ENCODE measurements at regions not wholly inside any gene's neighbourhood (a gene's known extent, or its start where the extent isn't known, plus 50 kb on each side); places are given as distances from the start of the nearest gene placed in this dataset.

DNA sequence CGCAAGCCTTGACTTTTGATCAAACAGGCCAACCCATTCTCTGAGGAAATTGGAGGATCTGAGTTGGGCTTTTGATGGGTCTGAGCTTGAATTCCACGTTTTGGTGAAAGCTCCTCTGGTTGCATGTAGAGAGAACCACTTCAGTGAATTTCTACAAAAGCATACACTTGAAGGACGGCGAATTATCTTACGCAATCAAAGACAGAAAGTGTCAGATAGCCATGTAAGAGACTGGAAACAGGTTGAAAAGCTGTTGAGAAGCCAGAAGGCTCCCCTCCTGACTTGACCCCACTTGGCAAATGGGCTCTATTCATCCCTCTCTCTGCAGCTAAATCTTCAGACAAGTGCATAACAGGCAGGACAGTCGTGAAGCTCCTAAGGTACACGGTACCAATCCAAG is 809.1 kb downstream of the BCL11B start:
- H3F3A ChIP-seq (ENCODE audit: insufficient read depth) = no peaks in the 10 kb centered on the region
- H3K4me3 ChIP-seq = no peak overlapping the region
- no peak for DNase-seq
- no peak overlapping the region for H3K9ac ChIP-seq
- no peaks in the 10 kb centered on the region for H3K4me1 ChIP-seq (ENCODE audit: insufficient read depth)
- no peaks in the 10 kb centered on the region for H3K27me3 ChIP-seq (replicated peaks; ENCODE audit: insufficient read depth)
- H4K20me1 ChIP-seq (ENCODE audit: insufficient read depth) = no peaks in the 10 kb centered on the region
- no peak overlapping the region for H3K27ac ChIP-seq
- no peaks in the 10 kb centered on the region for H3K9me2 ChIP-seq (ENCODE audit: insufficient read depth)
- 51 to 52% methylated on average over 7 of the region's 7 CpGs for WGBS, 2 experiments (ENCODE audit: low coverage in 1 of 2, low lambda C conversion rate in 2 of 2, missing lambda C conversion rate in 2 of 2)
- H2AFZ ChIP-seq = no peak overlapping the region
- no peaks in the 10 kb centered on the region for H3K36me3 ChIP-seq (ENCODE audit: low read depth)
- no peaks in the 10 kb centered on the region for H3K79me2 ChIP-seq (ENCODE audit: insufficient read depth)
- no peak for TF ChIP-seq EZH2phosphoT487 (IDR thresholded peaks at IDR 0.05; ENCODE audit: insufficient read depth, low read depth)
- TF ChIP-seq EZH2 (IDR thresholded peaks at IDR 0.05; ENCODE audit: insufficient read depth, poor library complexity, severe bottlenecking) = no peak
- no peak overlapping the region for H3K4me2 ChIP-seq (ENCODE audit: unreplicated experiment)
- H3K9me3 ChIP-seq (ENCODE audit: low read depth) = no peaks in the 10 kb centered on the region
- in situ Hi-C loops (cut with MboI) = no loop called here

DNA sequence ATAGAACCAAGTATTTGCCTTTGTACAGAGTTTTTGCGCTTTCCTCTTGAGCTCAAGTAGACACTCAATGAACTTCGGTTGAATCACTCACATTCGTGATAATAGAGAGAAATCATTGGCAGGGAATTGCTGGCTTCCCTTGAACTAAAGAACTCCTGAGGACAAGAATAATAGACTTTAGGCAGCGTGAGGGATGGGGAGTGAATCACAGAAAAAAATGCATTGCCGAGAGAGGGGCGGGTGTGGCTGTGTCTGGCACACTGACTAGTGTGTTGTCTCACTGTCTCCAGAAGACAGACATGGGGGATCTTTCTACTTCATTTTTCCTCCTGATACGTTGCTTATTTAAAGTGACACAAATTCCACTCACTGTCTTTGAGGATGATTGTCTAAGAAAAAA is 805.2 kb downstream of the BCL11B start:
- Histone ChIP-seq H3K36me3 (ENCODE audit: low read depth) (no peaks in the 10 kb centered on the region), H3K27me3 (replicated peaks; ENCODE audit: insufficient read depth) (no peaks in the 10 kb centered on the region), H3K4me1 (ENCODE audit: insufficient read depth) (no peaks in the 10 kb centered on the region), H3K79me2 (ENCODE audit: insufficient read depth) (no peaks in the 10 kb centered on the region), H4K20me1 (ENCODE audit: insufficient read depth) (no peaks in the 10 kb centered on the region), H3K9me3 (ENCODE audit: low read depth) (no peaks in the 10 kb centered on the region), H3K27ac (no peak overlapping the region), H3K9me2 (ENCODE audit: insufficient read depth) (no peaks in the 10 kb centered on the region), H3K9ac (no peak overlapping the region), H3K4me3 (no peak overlapping the region), H3F3A (ENCODE audit: insufficient read depth) (no peaks in the 10 kb centered on the region), H3K4me2 (ENCODE audit: unreplicated experiment) (no peak overlapping the region), H2AFZ (no peak overlapping the region)
- in situ Hi-C loops (cut with MboI) = no loop called here
- WGBS, 2 experiments (ENCODE audit: low coverage in 1 of 2, low lambda C conversion rate in 2 of 2, missing lambda C conversion rate in 2 of 2) = 3 to 4% methylated on average over 7 of the region's 7 CpGs
- TF ChIP-seq EZH2phosphoT487 (IDR thresholded peaks at IDR 0.05; ENCODE audit: insufficient read depth, low read depth) = no peak
- no peak for TF ChIP-seq EZH2 (IDR thresholded peaks at IDR 0.05; ENCODE audit: insufficient read depth, poor library complexity, severe bottlenecking)
- peak; percentile 15 for DNase-seq

DNA sequence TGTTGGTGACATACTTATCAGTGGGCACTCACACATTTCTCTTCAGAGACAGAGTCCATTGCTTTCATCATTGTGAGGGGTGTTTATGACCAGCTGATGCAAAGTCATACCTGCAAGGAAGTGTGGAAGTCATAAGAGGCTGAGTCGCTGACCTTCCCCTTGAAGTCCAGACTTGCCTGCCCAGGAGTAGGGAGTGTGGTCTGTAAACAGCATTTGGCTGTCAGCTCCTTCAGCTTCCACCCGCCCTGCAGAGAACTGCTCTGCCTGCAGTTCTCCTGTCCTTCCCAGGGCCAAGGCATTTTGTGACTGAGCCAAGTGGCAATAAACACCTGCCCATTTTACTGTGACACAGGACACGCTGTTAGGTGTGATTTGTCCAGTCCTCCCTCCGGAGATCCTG is 801.3 kb downstream of the BCL11B start:
- no peaks in the 10 kb centered on the region for H4K20me1 ChIP-seq (ENCODE audit: insufficient read depth)
- no peak overlapping the region for H3K4me2 ChIP-seq (ENCODE audit: unreplicated experiment)
- no peaks in the 10 kb centered on the region for H3K9me2 ChIP-seq (ENCODE audit: insufficient read depth)
- WGBS, 2 experiments (ENCODE audit: low coverage in 1 of 2, low lambda C conversion rate in 2 of 2, missing lambda C conversion rate in 2 of 2) = 39 to 46% methylated on average over 4 of the region's 4 CpGs
- no peaks in the 10 kb centered on the region for H3K79me2 ChIP-seq (ENCODE audit: insufficient read depth)
- H3K27ac ChIP-seq = no peak overlapping the region
- H3K27me3 ChIP-seq (replicated peaks; ENCODE audit: insufficient read depth) = no peaks in the 10 kb centered on the region
- H2AFZ ChIP-seq = no peak overlapping the region
- in situ Hi-C loops (cut with MboI) = no loop called here
- H3K36me3 ChIP-seq (ENCODE audit: low read depth) = no peaks in the 10 kb centered on the region
- no peaks in the 10 kb centered on the region for H3K4me1 ChIP-seq (ENCODE audit: insufficient read depth)
- DNase-seq = no peak
- TF ChIP-seq EZH2phosphoT487 (IDR thresholded peaks at IDR 0.05; ENCODE audit: insufficient read depth, low read depth) (no peak), EZH2 (IDR thresholded peaks at IDR 0.05; ENCODE audit: insufficient read depth, poor library complexity, severe bottlenecking) (no peak)
- no peak overlapping the region for H3K4me3 ChIP-seq
- no peaks in the 10 kb centered on the region for H3K9me3 ChIP-seq (ENCODE audit: low read depth)
- H3F3A ChIP-seq (ENCODE audit: insufficient read depth) = no peaks in the 10 kb centered on the region
- H3K9ac ChIP-seq = no peak overlapping the region

DNA sequence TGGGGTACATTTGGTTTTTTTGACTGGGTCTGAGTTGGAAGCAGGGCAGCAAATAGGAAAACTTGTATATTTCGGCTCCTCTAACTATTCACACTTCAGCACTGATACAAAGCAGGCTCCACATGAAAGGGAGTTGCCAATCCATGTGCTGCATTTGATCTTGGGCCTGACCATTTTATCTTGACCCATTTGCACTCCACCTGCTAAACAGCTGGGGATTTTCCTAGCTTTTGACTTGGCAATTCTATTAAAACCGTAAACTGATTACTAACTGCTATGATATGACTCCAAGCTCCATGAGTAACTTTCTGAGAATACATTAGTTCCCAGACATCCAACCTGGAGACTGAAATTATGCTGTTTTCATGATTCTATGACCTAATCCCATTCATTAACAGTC is 797.1 kb downstream of the BCL11B start:
- 20 to 21% methylated on average over 2 of the region's 2 CpGs for WGBS, 2 experiments (ENCODE audit: low coverage in 1 of 2, low lambda C conversion rate in 2 of 2, missing lambda C conversion rate in 2 of 2)
- H3K9ac ChIP-seq = no peak overlapping the region
- no peaks in the 10 kb centered on the region for H3K4me1 ChIP-seq (ENCODE audit: insufficient read depth)
- H3K4me2 ChIP-seq (ENCODE audit: unreplicated experiment) = no peak overlapping the region
- no peaks in the 10 kb centered on the region for H3F3A ChIP-seq (ENCODE audit: insufficient read depth)
- no peaks in the 10 kb centered on the region for H4K20me1 ChIP-seq (ENCODE audit: insufficient read depth)
- no peak overlapping the region for H3K4me3 ChIP-seq
- TF ChIP-seq EZH2phosphoT487 (IDR thresholded peaks at IDR 0.05; ENCODE audit: insufficient read depth, low read depth) = no peak
- TF ChIP-seq EZH2 (IDR thresholded peaks at IDR 0.05; ENCODE audit: insufficient read depth, poor library complexity, severe bottlenecking) = no peak
- H3K27me3 ChIP-seq (replicated peaks; ENCODE audit: insufficient read depth) = no peaks in the 10 kb centered on the region
- H3K36me3 ChIP-seq (ENCODE audit: low read depth) = no peaks in the 10 kb centered on the region
- no peaks in the 10 kb centered on the region for H3K9me3 ChIP-seq (ENCODE audit: low read depth)
- no peaks in the 10 kb centered on the region for H3K79me2 ChIP-seq (ENCODE audit: insufficient read depth)
- no peak for DNase-seq
- in situ Hi-C loops (cut with MboI) = no loop called here
- H3K9me2 ChIP-seq (ENCODE audit: insufficient read depth) = no peaks in the 10 kb centered on the region
- H3K27ac ChIP-seq = no peak overlapping the region
- H2AFZ ChIP-seq = no peak overlapping the region

DNA sequence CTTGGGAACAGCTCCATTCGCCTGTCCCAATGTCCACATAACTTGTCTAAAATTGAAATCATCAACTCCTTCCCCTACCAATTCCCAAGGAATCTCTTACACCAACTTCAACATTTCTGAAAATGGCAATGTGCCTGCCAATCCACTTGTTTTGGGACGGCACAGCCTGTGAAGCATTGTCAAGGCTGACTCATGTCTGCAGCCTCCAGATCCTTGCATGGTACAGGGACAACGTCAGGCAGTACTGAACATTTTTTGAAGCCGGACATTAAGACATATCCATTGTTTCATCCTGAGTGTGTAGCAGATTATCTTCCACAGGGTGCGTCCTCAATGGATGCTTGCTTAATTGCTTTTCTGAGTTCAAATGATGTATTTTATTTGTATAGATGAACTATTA is 794.1 kb downstream of the BCL11B start:
- in situ Hi-C loops (cut with MboI) = no loop called here
- 32 to 47% methylated on average over 5 of the region's 5 CpGs for whole genome bisulfite sequencing, 2 experiments (ENCODE audit: low coverage in 1 of 2, low lambda C conversion rate in 2 of 2, missing lambda C conversion rate in 2 of 2)
- no peaks in the 10 kb centered on the region for H3K4me1 ChIP-seq (ENCODE audit: insufficient read depth)
- no peaks in the 10 kb centered on the region for H3K79me2 ChIP-seq (ENCODE audit: insufficient read depth)
- no peak overlapping the region for H3K27ac ChIP-seq
- no peaks in the 10 kb centered on the region for H3K9me3 ChIP-seq (ENCODE audit: low read depth)
- H3K4me2 ChIP-seq (ENCODE audit: unreplicated experiment) = no peak overlapping the region
- no peak for DNase-seq
- no peak overlapping the region for H3K9ac ChIP-seq
- no peaks in the 10 kb centered on the region for H3K27me3 ChIP-seq (replicated peaks; ENCODE audit: insufficient read depth)
- H3K9me2 ChIP-seq (ENCODE audit: insufficient read depth) = no peaks in the 10 kb centered on the region
- H3F3A ChIP-seq (ENCODE audit: insufficient read depth) = no peaks in the 10 kb centered on the region
- H2AFZ ChIP-seq = no peak overlapping the region
- no peak overlapping the region for H3K4me3 ChIP-seq
- no peaks in the 10 kb centered on the region for H4K20me1 ChIP-seq (ENCODE audit: insufficient read depth)
- TF ChIP-seq EZH2 (IDR thresholded peaks at IDR 0.05; ENCODE audit: insufficient read depth, poor library complexity, severe bottlenecking) (no peak), EZH2phosphoT487 (IDR thresholded peaks at IDR 0.05; ENCODE audit: insufficient read depth, low read depth) (no peak)
- H3K36me3 ChIP-seq (ENCODE audit: low read depth) = no peaks in the 10 kb centered on the region

All from GM23248 (cell line).